ENCODE measurements at regions not wholly inside any gene's neighbourhood (a gene's known extent, or its start where the extent isn't known, plus 50 kb on each side); places are given as distances from the start of the nearest gene placed in this dataset.
"Not testable (repeated sequence)": the region's sequence is repeated elsewhere in the genome, so short reads cannot be mapped to it uniquely, and the experiment has no call there.

DNA sequence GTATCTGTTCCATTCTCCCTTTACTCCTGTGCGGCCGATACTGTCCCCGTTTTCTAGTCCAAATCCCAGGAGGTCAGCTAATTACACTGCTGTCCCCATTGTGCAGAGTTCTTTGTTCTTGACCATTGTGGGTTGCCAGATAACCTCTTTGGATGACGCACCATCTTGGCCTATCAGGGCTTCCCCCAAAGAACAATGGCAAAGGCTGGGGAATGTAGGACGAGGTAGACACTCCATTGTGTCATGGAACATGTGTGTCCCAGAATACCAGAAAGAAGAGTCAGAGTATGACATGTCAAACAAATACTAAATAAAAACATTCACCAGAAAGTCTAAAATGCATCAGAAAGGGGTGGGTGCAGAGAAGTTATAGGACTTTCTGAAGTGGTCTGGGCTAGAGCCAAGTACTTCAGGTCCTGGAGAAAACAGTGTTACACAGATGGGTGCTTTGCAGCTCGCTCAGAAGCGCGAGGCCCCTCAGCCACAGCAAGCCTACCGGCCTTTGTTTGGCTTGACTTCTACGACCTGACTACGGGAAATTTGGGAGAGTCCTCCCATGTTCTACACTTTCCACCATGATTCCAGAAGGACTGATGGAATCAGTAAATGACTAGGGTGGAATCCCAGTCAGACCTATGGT is 83.2 kb upstream of the SSBP2 start:
- H3K36me3 ChIP-seq, result no peaks in the 10 kb centered on the region
- H3K27me3 ChIP-seq, result no peaks in the 10 kb centered on the region
- no peak overlapping the region for H3K4me3 ChIP-seq (ENCODE audit: low read depth, low read length)
- TF ChIP-seq, protein P1, sequence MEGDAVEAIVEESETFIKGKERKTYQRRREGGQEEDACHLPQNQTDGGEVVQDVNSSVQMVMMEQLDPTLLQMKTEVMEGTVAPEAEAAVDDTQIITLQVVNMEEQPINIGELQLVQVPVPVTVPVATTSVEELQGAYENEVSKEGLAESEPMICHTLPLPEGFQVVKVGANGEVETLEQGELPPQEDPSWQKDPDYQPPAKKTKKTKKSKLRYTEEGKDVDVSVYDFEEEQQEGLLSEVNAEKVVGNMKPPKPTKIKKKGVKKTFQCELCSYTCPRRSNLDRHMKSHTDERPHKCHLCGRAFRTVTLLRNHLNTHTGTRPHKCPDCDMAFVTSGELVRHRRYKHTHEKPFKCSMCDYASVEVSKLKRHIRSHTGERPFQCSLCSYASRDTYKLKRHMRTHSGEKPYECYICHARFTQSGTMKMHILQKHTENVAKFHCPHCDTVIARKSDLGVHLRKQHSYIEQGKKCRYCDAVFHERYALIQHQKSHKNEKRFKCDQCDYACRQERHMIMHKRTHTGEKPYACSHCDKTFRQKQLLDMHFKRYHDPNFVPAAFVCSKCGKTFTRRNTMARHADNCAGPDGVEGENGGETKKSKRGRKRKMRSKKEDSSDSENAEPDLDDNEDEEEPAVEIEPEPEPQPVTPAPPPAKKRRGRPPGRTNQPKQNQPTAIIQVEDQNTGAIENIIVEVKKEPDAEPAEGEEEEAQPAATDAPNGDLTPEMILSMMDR (IDR thresholded peaks at IDR 0.05; ENCODE audit: low read depth, low read length), result no peak
- no peak for DNase-seq
- H3K9me3 ChIP-seq, result no peaks in the 10 kb centered on the region
- H3K4me1 ChIP-seq, result peaks cover 29% of the 10 kb centered on the region

DNA sequence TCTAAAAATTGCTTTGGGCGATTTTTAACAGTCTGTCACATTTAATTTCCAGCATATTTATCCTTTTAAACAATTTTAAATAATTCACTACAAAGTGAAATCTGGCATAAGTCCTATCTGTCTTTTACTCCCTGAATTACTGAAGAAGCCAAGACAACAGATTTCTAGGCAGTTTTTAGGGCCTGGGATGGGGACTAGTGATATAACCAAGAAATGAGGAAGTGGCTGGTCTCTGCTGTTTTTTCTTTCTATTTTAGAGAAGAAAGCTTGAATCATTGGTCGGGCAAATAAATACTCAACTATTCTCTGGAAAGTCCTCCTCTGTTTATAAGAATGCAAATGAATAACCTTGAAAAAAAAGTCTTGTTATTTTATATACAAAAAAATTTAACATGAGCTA is 79.7 kb upstream of the SSBP2 start:
- TF ChIP-seq, protein P1 (IDR thresholded peaks at IDR 0.05; ENCODE audit: low read depth, low read length), result no peak
- Histone ChIP-seq H3K9me3 (no peaks in the 10 kb centered on the region), H3K36me3 (no peaks in the 10 kb centered on the region), H3K4me3 (ENCODE audit: low read depth, low read length) (no peak overlapping the region), H3K4me1 (peaks cover 13% of the 10 kb centered on the region), H3K27me3 (no peaks in the 10 kb centered on the region)
- DNase-seq, result no peak

DNA sequence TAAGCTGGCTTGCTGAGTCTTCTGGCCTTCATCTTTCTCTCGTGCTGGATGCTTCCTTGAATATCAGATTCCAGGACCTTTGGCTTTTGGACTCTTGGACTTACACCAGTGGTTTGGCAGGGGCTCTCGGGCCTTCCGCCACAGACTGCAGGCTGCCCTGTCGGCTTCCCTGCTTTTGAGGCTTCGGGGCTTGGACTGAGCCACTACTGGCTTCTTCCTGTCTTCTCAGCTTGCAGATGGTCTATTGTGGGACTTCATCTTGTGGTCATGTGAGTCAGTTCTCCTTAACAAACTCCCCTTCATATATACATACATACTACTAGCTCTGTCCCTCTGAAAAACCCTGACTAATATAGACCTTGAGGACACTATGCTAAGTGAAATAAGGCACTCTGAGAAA is 78.3 kb upstream of the SSBP2 start:
- no peaks in the 10 kb centered on the region for H3K36me3 ChIP-seq
- no peak overlapping the region for H3K4me3 ChIP-seq (ENCODE audit: low read depth, low read length)
- H3K4me1 ChIP-seq, result peaks cover 6% of the 10 kb centered on the region
- no peaks in the 10 kb centered on the region; the same call in 1 of the 2 replicates for H3K9me3 ChIP-seq
- no peak for DNase-seq
- TF ChIP-seq, protein P1 (IDR thresholded peaks at IDR 0.05; ENCODE audit: low read depth, low read length), result no peak
- no peaks in the 10 kb centered on the region for H3K27me3 ChIP-seq

DNA sequence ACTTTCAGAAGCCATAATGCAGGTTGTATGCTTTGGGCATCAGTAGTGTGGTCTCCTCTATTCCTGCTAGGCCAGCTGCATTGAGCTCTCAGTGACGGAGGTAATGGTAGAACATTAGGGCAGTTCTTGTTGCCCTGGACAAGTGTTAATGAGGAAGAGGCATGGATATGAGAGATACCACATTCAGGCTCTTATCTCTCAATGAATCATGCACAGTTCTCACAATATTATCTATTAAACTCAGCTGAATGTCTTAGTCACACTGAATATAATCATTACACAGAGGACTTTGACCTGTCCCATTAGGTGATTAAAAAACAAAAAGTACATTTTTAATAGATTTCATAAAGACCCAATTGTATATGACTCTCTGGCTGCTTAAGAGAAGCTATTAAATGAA is 76.6 kb upstream of the SSBP2 start:
- TF ChIP-seq, protein P1 (IDR thresholded peaks at IDR 0.05; ENCODE audit: low read depth, low read length), result no peak
- H3K4me3 ChIP-seq (ENCODE audit: low read depth, low read length), result no peak overlapping the region
- DNase-seq, result no peak
- no peaks in the 10 kb centered on the region; the same call in 1 of the 2 replicates for H3K9me3 ChIP-seq
- no peaks in the 10 kb centered on the region for H3K36me3 ChIP-seq
- no peaks in the 10 kb centered on the region for H3K27me3 ChIP-seq
- H3K4me1 ChIP-seq, result peaks cover 6% of the 10 kb centered on the region

DNA sequence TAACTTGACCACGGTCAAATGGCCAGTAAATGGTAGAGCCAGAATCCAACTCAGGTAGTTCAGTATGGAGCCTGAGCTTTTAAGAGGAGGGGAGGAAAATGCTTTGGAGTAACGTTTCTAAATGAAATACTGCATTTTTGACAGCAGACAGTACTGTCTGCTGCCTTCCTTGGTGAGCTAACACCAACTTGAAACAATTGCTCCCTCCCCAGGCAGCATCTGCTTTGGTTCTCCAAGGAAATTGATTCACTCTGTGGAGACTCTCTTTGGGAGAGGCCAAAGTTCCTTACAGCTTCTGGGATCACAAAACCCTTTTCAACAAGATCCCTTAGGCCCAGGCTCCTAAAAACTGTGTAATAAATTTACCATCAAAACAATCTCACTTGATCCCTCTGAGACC is 75.2 kb upstream of the SSBP2 start:
- TF ChIP-seq, protein P1 (IDR thresholded peaks at IDR 0.05; ENCODE audit: low read depth, low read length), result no peak
- Histone ChIP-seq H3K27me3 (no peaks in the 10 kb centered on the region), H3K4me3 (ENCODE audit: low read depth, low read length) (no peak overlapping the region), H3K36me3 (no peaks in the 10 kb centered on the region), H3K4me1 (peaks cover 6% of the 10 kb centered on the region), H3K9me3 (no peaks in the 10 kb centered on the region; the same call in 1 of the 2 replicates)
- DNase-seq, result no peak

DNA sequence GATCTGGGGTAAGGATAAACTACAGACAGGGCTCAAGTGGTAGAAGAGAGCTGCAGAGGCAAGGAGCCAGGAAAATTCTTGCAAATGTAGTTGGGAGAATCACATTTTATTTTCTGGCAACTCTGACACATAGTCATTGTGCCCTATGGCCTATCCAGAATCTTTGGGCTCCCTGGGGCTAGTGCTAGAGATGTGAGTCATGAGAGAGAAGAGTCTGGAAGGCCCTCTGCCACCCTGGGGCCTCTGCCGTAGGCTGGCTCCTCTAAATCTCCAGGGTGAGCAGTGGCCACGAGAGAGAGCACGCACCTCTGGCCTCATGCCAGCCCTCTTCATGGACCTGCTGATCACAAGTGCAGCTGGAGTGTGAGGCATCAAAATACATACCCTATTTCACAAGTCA is 74.3 kb upstream of the SSBP2 start:
- H3K27me3 ChIP-seq, result no peaks in the 10 kb centered on the region
- no peaks in the 10 kb centered on the region; the same call in 1 of the 2 replicates for H3K9me3 ChIP-seq
- no peaks in the 10 kb centered on the region for H3K36me3 ChIP-seq
- DNase-seq, result peak; percentile 63
- H3K4me3 ChIP-seq (ENCODE audit: low read depth, low read length), result no peak overlapping the region
- H3K4me1 ChIP-seq, result peaks cover 6% of the 10 kb centered on the region
- TF ChIP-seq, protein P1 (IDR thresholded peaks at IDR 0.05; ENCODE audit: low read depth, low read length), result no peak

DNA sequence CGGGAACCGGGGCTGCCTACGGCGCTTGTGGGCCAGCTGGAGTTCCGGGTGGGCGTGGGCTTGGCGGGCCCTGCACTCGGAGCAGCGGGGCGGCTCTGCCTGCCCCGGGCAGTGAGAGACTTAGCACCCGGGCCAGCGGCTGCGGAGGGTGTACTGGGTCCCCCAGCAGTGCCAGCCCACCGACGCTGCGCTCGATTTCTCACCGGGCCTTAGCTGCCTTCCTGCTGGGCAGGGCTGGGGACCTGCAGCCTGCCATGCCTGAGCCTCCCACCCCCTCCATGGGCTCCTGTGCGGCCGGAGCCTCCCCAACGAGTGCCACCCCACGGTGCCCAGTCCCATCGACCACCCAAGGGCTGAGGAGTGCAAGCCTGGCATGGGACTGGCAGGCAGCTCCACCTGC is 72.8 kb upstream of the SSBP2 start:
- not testable (repeated sequence) for DNase-seq; H3K36me3 ChIP-seq; H3K27me3 ChIP-seq; H3K9me3 ChIP-seq; H3K4me1 ChIP-seq; H3K4me3 ChIP-seq (ENCODE audit: low read depth, low read length)

All from BE2C (cell line).